ENCODE measurements at regions not wholly inside any gene's neighbourhood (a gene's known extent, or its start where the extent isn't known, plus 50 kb on each side); places are given as distances from the start of the nearest gene placed in this dataset.

- Histone ChIP-seq H3K27me3 (replicated peaks) (no peaks in the 10 kb centered on the region), H3K4me3 (ENCODE audit: low read depth, low read length) (no peak overlapping the region), H3K36me3 (replicated peaks) (no peaks in the 10 kb centered on the region), H3K27ac (no peak overlapping the region)
- TF ChIP-seq, protein P1, sequence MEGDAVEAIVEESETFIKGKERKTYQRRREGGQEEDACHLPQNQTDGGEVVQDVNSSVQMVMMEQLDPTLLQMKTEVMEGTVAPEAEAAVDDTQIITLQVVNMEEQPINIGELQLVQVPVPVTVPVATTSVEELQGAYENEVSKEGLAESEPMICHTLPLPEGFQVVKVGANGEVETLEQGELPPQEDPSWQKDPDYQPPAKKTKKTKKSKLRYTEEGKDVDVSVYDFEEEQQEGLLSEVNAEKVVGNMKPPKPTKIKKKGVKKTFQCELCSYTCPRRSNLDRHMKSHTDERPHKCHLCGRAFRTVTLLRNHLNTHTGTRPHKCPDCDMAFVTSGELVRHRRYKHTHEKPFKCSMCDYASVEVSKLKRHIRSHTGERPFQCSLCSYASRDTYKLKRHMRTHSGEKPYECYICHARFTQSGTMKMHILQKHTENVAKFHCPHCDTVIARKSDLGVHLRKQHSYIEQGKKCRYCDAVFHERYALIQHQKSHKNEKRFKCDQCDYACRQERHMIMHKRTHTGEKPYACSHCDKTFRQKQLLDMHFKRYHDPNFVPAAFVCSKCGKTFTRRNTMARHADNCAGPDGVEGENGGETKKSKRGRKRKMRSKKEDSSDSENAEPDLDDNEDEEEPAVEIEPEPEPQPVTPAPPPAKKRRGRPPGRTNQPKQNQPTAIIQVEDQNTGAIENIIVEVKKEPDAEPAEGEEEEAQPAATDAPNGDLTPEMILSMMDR (IDR thresholded peaks at IDR 0.05; ENCODE audit: low read depth, low read length, missing control alignments) = no peak
- in situ Hi-C loops (cut with HindIII; ENCODE audit: low pct_ligation_motif_present, low sequenced_read_pairs) = no loop called here
- no peak for DNase-seq
Measured at GRCh38 chr16:11428623-11428953, 83.3 kb downstream of the RMI2 start.

- in situ Hi-C loops (cut with HindIII; ENCODE audit: low pct_ligation_motif_present, low sequenced_read_pairs) = no loop called here
- Histone ChIP-seq H3K36me3 (replicated peaks) (no peaks in the 10 kb centered on the region), H3K27ac (no peak overlapping the region)
Measured at GRCh38 chr16:11429123-11429522, 83.9 kb downstream of the RMI2 start.

DNA sequence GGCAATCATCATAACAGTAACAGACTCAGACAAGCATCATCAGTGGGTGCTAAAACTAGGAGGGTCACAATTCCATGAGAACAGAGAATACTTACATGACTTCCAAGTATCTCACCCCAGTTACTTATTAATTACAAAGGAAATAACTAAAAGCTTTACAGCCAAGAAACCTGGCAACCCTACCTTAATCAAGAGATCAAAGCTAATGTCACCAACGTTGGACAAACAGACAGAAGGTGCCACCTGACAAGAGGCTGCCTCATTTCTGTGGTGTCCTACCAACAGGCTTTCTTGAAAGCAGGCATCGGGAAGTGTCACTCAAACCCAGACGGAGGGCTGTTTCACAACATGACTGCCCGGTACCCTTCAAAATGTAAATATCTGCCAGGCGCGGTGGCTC, 84.6 kb downstream of the RMI2 start:
- H3K36me3 ChIP-seq (replicated peaks) = no peaks in the 10 kb centered on the region
- no peak overlapping the region for H3K4me3 ChIP-seq (ENCODE audit: low read depth, low read length)
- in situ Hi-C loops (cut with HindIII; ENCODE audit: low pct_ligation_motif_present, low sequenced_read_pairs) = no loop called here
- no peak for DNase-seq
- H3K27ac ChIP-seq = no peak overlapping the region
- TF ChIP-seq, protein P1 (IDR thresholded peaks at IDR 0.05; ENCODE audit: low read depth, low read length, missing control alignments) = no peak
- H3K27me3 ChIP-seq (replicated peaks) = no peaks in the 10 kb centered on the region

More at GRCh38 chr16:11429123-11429522, 83.9 kb downstream of the RMI2 start:
- TF ChIP-seq, protein P1 (IDR thresholded peaks at IDR 0.05; ENCODE audit: low read depth, low read length, missing control alignments) = no peak
- Histone ChIP-seq H3K27me3 (replicated peaks) (no peaks in the 10 kb centered on the region), H3K4me3 (ENCODE audit: low read depth, low read length) (no peak overlapping the region)
- no peak for DNase-seq

DNA sequence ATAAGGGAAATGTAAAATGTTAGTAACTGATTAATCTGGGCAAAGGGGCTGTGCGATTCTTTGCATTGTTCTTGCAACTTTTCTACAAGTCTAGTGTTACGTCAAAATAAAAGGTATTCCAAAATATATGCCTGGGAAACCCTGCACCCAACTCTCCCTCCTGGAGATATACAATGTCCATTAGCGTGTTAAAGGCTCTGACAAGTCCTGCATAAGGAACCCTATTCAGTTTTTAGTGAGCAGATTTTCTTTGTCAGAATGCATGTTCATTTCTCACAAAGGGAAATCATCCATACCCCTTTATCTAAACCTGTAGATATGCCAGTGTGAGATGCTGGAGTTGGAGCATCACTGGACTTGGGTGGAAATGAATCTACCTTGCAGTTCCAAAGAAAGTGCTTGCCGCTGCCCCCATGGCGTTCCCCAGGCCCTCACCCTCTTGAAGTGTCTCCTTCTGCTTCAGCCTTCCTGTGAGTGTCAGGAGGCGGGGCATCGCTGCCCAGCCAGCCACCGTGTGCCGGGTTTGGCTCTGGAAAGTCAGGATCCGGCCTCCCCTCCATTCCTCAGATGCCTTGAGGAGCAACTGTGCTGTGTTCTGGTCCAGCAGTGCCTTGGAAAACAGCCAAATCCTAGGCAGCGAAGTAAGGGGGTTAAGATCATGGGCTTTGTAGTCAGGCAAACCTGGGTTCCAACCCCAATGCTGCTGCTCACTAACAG, 85.5 kb downstream of the RMI2 start:
- no peak for DNase-seq
- TF ChIP-seq, protein P1 (IDR thresholded peaks at IDR 0.05; ENCODE audit: low read depth, low read length, missing control alignments) = no peak
- no peaks in the 10 kb centered on the region for H3K27me3 ChIP-seq (replicated peaks)
- H3K27ac ChIP-seq = no peak overlapping the region
- H3K4me3 ChIP-seq (ENCODE audit: low read depth, low read length) = no peak overlapping the region
- in situ Hi-C loops (cut with HindIII; ENCODE audit: low pct_ligation_motif_present, low sequenced_read_pairs) = no loop called here
- no peaks in the 10 kb centered on the region for H3K36me3 ChIP-seq (replicated peaks)

GRCh38 chr16:11431915-11432465, 86.7 kb downstream of the RMI2 start:
- H3K27me3 ChIP-seq (replicated peaks) = no peaks in the 10 kb centered on the region
- in situ Hi-C loops (cut with HindIII; ENCODE audit: low pct_ligation_motif_present, low sequenced_read_pairs) = no loop called here
- no peaks in the 10 kb centered on the region for H3K36me3 ChIP-seq (replicated peaks)
- H3K4me3 ChIP-seq (ENCODE audit: low read depth, low read length) = no peak overlapping the region
- H3K27ac ChIP-seq = no peak overlapping the region
- TF ChIP-seq, protein P1 (IDR thresholded peaks at IDR 0.05; ENCODE audit: low read depth, low read length, missing control alignments) = no peak
- no peak for DNase-seq

Measured in brain microvascular endothelial cell (primary cell).